ENCODE measurements at regions not wholly inside any gene's neighbourhood (a gene's known extent, or its start where the extent isn't known, plus 50 kb on each side); places are given as distances from the start of the nearest gene placed in this dataset.

DNA sequence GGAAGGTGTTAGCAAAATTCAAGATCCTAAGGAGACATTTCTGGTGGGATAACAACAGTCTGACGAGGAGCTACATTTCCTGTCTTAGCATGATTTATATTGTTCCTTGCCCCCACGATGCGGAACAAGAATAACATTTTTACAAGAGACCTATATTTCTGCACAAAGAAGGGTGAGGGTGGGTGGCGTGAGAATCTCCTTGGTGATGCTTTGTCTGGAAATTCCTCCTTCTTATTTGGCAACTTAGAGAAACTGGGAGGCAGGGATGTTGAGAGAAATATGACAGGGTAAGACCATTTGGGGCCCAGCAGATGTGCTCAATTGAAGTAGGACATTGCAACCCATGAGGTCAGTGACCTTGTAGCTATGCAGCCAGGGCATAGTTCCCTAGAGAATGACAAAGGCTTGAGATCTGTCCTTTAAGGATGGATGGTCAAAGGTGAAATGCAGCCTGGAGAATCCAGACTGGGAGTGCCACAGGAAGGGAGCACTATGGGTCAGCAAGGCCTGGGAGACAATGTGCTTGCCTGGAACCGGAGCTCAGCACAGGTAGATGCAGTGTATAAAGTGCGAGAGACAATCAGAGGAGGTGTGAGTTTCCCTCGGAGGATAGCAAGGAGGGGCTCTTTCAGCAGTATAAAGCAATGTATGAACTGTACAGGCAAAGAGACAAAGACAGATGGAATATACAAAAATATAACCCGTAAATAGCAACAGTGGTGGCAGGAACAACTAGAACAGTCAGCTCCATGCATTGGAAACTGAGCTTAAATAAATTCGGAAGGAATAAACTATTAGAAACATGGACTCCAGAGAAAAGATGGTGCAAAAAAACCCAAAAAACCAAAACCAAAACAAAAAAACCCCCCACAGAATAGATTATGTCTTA lies 317.6 kb upstream of the TBL1XR1 start:
- H3K4me3 ChIP-seq (ENCODE audit: low read length): no peak overlapping the region
- H3K9me2 ChIP-seq (replicated peaks; ENCODE audit: control insufficient read depth, low read length): no peaks in the 10 kb centered on the region
- H3K36me3 ChIP-seq (ENCODE audit: control insufficient read depth, low read length): no peaks in the 10 kb centered on the region
- TF ChIP-seq CTCF (IDR thresholded peaks at IDR 0.05; ENCODE audit: low read depth, low read length, poor library complexity, severe bottlenecking) (no peak), EZH2phosphoT487 (IDR thresholded peaks at IDR 0.05; ENCODE audit: borderline replicate concordance, low read length) (no peak)
- H3F3A ChIP-seq (ENCODE audit: control insufficient read depth, insufficient read depth): no peaks in the 10 kb centered on the region
- no peaks in the 10 kb centered on the region for H3K4me1 ChIP-seq (ENCODE audit: control insufficient read depth, low read length)
- H4K20me1 ChIP-seq (ENCODE audit: control insufficient read depth, insufficient read depth, low read depth, low read length): no peaks in the 10 kb centered on the region
- no peaks in the 10 kb centered on the region for H3K27me3 ChIP-seq (ENCODE audit: control insufficient read depth, low read length)
- no peak overlapping the region for H3K4me2 ChIP-seq (ENCODE audit: low read length)
- H3K79me2 ChIP-seq (ENCODE audit: control insufficient read depth, low read length): no peaks in the 10 kb centered on the region
- no peak overlapping the region for H3K27ac ChIP-seq (ENCODE audit: low read depth, low read length)
- H3K9me3 ChIP-seq (ENCODE audit: control insufficient read depth, insufficient read depth, low read length): no peaks in the 10 kb centered on the region

DNA sequence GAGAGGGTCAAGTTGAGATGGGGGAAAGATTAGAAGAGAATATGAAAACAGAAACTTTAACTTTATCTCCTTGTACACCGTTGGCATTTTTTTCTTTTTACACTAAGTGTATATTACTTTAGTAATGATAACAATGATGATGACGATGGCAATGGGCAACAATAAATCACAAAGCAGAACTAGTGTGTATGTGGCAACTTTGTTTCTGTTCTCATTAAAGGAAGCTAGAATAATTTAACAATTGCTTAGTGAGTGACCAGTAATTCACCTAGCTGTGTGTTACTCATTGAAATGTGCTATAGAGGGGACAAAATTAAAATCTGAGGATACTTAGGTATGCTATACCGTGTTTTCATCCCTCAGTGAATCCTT lies 318.5 kb upstream of the TBL1XR1 start:
- Histone ChIP-seq H3K9me3 (ENCODE audit: control insufficient read depth, insufficient read depth, low read length) (no peaks in the 10 kb centered on the region), H3K9me2 (replicated peaks; ENCODE audit: control insufficient read depth, low read length) (no peaks in the 10 kb centered on the region), H3K4me1 (ENCODE audit: control insufficient read depth, low read length) (no peaks in the 10 kb centered on the region), H3K4me2 (ENCODE audit: low read length) (no peak overlapping the region), H3K27me3 (ENCODE audit: control insufficient read depth, low read length) (no peaks in the 10 kb centered on the region), H3K27ac (ENCODE audit: low read depth, low read length) (no peak overlapping the region), H3F3A (ENCODE audit: control insufficient read depth, insufficient read depth) (no peaks in the 10 kb centered on the region), H3K4me3 (ENCODE audit: low read length) (no peak overlapping the region), H3K36me3 (ENCODE audit: control insufficient read depth, low read length) (no peaks in the 10 kb centered on the region), H3K79me2 (ENCODE audit: control insufficient read depth, low read length) (no peaks in the 10 kb centered on the region), H4K20me1 (ENCODE audit: control insufficient read depth, insufficient read depth, low read depth, low read length) (no peaks in the 10 kb centered on the region)
- TF ChIP-seq EZH2phosphoT487 (IDR thresholded peaks at IDR 0.05; ENCODE audit: borderline replicate concordance, low read length) (no peak), CTCF (IDR thresholded peaks at IDR 0.05; ENCODE audit: low read depth, low read length, poor library complexity, severe bottlenecking) (no peak)

DNA sequence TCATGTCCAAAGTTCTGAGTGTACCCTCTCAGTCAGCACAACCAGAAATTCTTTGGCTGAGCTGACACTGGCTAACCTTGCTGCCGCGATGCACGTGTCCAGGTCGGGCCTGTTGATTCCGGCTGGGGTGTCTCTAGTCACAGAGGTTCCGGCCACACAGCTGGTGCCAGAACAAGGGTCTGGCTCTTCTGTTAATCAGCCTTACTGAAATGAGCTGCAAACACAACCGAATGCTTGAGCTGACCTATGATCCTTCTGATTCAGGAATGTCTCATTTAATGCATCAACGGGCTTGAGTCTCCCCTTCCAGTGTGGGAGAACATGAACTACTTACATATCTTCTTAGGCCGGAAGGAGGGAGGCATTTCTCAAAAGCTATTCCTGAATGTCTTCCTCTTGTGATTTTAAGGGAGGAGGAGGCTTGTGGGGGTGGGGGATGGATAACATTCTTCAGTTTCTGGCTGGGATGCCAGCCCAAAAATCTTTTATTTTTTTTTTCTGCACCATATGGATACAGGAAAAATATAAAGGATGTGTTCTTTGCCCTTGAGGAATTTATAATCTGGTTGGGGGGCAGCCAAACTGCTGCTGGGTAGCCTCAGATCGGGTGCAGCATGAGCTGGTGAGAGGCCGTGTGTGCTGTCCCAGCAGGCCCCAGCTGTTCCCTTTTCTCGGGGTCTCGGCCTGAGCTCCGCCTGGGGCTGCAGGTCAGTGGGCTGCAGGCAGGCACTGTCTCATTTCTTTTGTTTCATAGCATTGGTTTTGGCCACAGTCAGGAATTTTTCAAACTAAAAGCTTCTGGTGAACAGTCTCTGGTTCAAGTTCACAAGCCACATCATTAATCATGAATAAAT lies 319.1 kb upstream of the TBL1XR1 start:
- H3K4me1 ChIP-seq (ENCODE audit: control insufficient read depth, low read length): no peaks in the 10 kb centered on the region
- H3K4me2 ChIP-seq (ENCODE audit: low read length): no peak overlapping the region
- TF ChIP-seq EZH2phosphoT487 (IDR thresholded peaks at IDR 0.05; ENCODE audit: borderline replicate concordance, low read length) (no peak), CTCF (IDR thresholded peaks at IDR 0.05; ENCODE audit: low read depth, low read length, poor library complexity, severe bottlenecking) (no peak)
- H3F3A ChIP-seq (ENCODE audit: control insufficient read depth, insufficient read depth): no peaks in the 10 kb centered on the region
- no peak overlapping the region for H3K4me3 ChIP-seq (ENCODE audit: low read length)
- H3K27ac ChIP-seq (ENCODE audit: low read depth, low read length): no peak overlapping the region
- H3K9me2 ChIP-seq (replicated peaks; ENCODE audit: control insufficient read depth, low read length): no peaks in the 10 kb centered on the region
- H3K36me3 ChIP-seq (ENCODE audit: control insufficient read depth, low read length): no peaks in the 10 kb centered on the region
- H3K9me3 ChIP-seq (ENCODE audit: control insufficient read depth, insufficient read depth, low read length): no peaks in the 10 kb centered on the region
- no peaks in the 10 kb centered on the region for H3K79me2 ChIP-seq (ENCODE audit: control insufficient read depth, low read length)
- no peaks in the 10 kb centered on the region for H3K27me3 ChIP-seq (ENCODE audit: control insufficient read depth, low read length)
- H4K20me1 ChIP-seq (ENCODE audit: control insufficient read depth, insufficient read depth, low read depth, low read length): no peaks in the 10 kb centered on the region
